Mammary epithelial cell (primary cell): ENCODE measurements at regions not wholly inside any gene's neighbourhood (a gene's known extent, or its start where the extent isn't known, plus 50 kb on each side); places are given as distances from the start of the nearest gene placed in this dataset.

Experiments used
- CTCF ChIP-seq, 2 donors: IDR thresholded peaks in 1 of 2; conservative IDR thresholded peaks in 1 of 2; 2 replicates each; pipeline ENCODE4 v1.5.1; 2011 to 2012; ENCODE audit warnings: inconsistent platforms in 2 of 2, low read length in 2 of 2, mild to moderate bottlenecking in 2 of 2, control low read depth in 1 of 2, low read depth in 1 of 2; ENCODE audit not compliant: insufficient read depth in 1 of 2; ENCODE audit errors: extremely low read depth in 1 of 2
- EZH2 ChIP-seq: IDR thresholded peaks from 2 replicates; pipeline ENCODE4 v1.6.1; 2012; ENCODE audit warnings: low read length, inconsistent platforms, borderline replicate concordance

DNA sequence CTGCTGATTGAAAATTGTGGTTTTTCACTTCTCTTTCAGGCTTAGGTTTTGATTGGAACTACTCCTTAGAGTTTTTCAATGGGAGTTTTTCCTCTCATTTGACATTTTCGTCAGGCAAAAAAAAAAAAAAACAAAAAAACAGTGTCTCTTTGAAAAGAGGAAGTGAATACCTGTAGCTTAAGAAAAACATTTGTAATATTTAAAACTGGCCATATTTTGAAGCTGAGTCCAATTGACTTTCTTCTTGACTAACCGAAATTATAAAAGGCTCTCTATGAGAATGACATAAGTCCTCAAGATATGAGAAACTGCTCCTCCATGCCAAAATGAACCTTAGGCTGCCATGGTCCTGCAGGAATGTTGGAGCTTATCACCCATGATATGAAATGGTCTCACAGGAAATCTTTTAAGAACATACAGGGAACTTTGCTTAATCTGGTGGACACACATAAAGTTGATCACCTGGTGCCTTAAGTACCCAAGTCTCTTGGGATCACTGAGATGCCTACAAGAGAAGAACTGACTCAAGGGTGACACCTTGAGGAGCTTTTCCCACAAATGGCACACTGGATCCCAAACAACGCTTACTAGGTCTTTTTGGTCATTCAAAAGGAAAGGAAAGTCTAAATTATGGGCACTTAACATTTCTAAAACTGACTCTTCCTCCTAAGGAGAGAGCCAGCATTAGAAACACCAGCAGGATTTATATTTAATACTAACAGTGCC is 263.4 kb downstream of the CDC14C start:
- peak in 1 of 2 donors; percentile 39 for TF ChIP-seq CTCF (conservative IDR thresholded peaks at IDR 0.05 in 1 of 2, IDR thresholded peaks at IDR 0.05 in 1 of 2; ENCODE audit: extremely low read depth in 1 of 2, insufficient read depth in 1 of 2, low read depth in 1 of 2, low read length in 2 of 2)
- no peak for TF ChIP-seq EZH2
